ENCODE measurements at regions not wholly inside any gene's neighbourhood (a gene's known extent, or its start where the extent isn't known, plus 50 kb on each side); places are given as distances from the start of the nearest gene placed in this dataset.

DNA sequence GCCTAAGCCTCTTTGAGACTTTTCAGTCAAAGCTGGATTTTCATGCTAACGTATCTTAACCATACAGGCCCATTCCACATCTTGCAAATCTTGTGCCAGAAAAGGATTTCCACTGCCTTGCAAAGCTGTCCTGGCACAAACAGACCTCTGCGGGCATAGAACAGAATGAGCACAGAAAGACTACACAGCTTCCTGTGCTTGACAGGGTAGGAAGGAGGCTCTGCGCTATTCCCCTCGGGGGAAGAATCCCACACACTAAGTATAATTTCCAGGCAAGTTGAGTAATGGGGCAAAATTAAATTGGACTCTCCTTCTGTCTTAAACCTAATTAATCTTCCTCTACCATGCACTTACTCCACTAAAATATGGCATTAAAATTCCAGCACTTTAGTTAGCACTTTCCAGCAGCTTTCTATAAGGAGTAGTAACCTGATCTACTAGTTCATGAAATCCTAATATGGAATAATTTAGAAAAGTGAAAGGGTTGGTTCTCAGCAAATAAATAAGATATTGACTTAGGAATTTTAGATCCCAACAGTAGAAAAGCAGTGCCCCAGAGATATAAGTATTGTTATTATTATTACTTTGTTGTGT is 532.1 kb upstream of the JAG1 start:
- Mint-ChIP-seq H3K4me1 (peaks cover 21% of the 10 kb centered on the region), H3K36me3 (ENCODE audit: low read depth) (no peaks in the 10 kb centered on the region), H3K27me3 (ENCODE audit: low read depth) (no peaks in the 10 kb centered on the region), H3K4me3 (no peak overlapping the region), H3K27ac (peak overlapping the region; percentile 37 to 49 (median 46)), H3K9me3 (no peaks in the 10 kb centered on the region)
- TF ChIP-seq, protein P1, sequence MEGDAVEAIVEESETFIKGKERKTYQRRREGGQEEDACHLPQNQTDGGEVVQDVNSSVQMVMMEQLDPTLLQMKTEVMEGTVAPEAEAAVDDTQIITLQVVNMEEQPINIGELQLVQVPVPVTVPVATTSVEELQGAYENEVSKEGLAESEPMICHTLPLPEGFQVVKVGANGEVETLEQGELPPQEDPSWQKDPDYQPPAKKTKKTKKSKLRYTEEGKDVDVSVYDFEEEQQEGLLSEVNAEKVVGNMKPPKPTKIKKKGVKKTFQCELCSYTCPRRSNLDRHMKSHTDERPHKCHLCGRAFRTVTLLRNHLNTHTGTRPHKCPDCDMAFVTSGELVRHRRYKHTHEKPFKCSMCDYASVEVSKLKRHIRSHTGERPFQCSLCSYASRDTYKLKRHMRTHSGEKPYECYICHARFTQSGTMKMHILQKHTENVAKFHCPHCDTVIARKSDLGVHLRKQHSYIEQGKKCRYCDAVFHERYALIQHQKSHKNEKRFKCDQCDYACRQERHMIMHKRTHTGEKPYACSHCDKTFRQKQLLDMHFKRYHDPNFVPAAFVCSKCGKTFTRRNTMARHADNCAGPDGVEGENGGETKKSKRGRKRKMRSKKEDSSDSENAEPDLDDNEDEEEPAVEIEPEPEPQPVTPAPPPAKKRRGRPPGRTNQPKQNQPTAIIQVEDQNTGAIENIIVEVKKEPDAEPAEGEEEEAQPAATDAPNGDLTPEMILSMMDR (IDR thresholded peaks at IDR 0.05; ENCODE audit: unreplicated experiment in 3 of 3): no peak

DNA sequence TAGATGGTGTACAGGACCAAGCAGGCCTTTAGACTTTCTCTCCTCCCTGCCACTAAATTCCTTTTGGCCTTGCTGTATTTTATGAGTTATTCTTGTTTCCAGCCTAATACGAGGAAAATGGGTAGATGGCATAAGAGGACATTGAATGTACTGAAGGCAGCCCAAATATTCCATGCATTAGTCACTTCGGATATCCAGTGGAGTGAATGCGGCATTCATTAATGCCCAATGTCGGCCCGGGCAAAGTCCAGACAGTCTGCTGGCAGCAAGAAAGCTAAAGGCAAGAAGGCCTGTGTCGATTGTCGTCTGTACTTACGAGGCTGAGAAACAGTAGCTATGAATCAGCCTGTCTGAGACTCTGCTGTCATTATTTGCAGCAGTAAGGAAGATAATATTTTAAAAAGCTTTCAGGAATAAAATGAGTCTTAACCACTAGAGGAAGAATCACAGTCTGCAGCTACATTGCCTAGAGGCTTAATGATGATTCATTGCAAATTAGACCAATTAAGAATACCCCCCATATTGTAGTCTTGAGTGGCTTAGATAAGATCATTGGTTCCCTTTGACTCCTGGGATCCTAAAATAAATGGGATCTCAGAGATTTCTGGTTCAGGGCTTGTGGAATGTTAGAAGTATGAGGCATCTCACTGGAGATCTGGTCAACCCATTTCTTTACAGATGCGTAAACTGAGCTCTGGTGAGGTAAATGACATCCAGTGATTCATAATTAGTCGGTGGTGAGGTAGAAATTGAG is 534.1 kb upstream of the JAG1 start:
- H3K4me1 Mint-ChIP-seq: peaks cover 33% of the 10 kb centered on the region
- H3K27ac Mint-ChIP-seq: peak overlapping the region in 1 of 3 experiments; percentile 43
- TF ChIP-seq, protein P1 (IDR thresholded peaks at IDR 0.05; ENCODE audit: unreplicated experiment in 3 of 3): no peak
- no peaks in the 10 kb centered on the region for H3K9me3 Mint-ChIP-seq
- no peak overlapping the region for H3K4me3 Mint-ChIP-seq
- H3K27me3 Mint-ChIP-seq (ENCODE audit: low read depth): no peaks in the 10 kb centered on the region
- no peaks in the 10 kb centered on the region for H3K36me3 Mint-ChIP-seq (ENCODE audit: low read depth)

DNA sequence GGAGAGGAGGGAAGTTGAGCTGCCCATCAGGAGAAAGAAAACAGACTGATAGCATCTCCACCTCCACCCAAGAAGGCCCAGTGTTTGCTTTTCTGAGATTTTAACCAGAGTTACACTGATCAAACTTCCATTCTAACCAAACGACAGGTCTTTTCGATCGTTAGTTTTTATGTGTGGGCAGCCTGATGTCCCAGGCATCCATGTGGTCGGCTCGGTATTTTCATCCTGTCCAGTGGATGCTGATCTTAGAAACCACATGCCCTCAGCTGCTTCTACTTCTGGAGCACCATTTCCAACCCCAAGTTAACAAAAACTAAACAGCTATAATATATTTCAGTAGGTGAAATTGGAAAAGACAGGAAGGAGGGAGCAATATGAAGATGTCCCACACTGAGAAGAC is 536.8 kb upstream of the JAG1 start:
- H3K4me3 Mint-ChIP-seq: no peak overlapping the region
- peaks cover 41% of the 10 kb centered on the region for H3K4me1 Mint-ChIP-seq
- H3K27ac Mint-ChIP-seq: no peak overlapping the region
- TF ChIP-seq, protein P1 (IDR thresholded peaks at IDR 0.05; ENCODE audit: unreplicated experiment in 3 of 3): no peak
- peaks cover 10% of the 10 kb centered on the region for H3K27me3 Mint-ChIP-seq (ENCODE audit: low read depth)
- H3K36me3 Mint-ChIP-seq (ENCODE audit: low read depth): no peaks in the 10 kb centered on the region
- H3K9me3 Mint-ChIP-seq: no peaks in the 10 kb centered on the region

DNA sequence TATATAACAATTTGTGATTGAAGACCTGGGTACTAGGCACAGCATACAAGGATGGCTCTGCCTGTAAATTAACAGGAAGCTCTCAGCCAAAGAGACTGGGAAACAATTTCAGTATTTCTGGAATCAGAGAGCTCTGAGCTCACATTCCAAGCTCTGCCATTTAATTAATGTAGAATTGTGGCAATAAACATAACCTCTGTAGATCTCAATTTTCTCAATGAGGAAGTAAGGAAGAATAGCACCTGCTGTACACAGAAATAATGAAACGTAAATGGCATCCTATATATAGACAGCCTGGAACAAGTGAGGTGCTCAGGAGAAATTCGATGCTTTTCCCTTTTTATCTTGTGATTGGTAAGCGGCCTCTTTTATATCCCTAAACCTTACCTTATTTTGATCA is 538.5 kb upstream of the JAG1 start:
- peak overlapping the region; percentile 43 to 73 (median 45) for H3K27ac Mint-ChIP-seq
- no peak overlapping the region for H3K4me3 Mint-ChIP-seq
- no peaks in the 10 kb centered on the region for H3K36me3 Mint-ChIP-seq (ENCODE audit: low read depth)

DNA sequence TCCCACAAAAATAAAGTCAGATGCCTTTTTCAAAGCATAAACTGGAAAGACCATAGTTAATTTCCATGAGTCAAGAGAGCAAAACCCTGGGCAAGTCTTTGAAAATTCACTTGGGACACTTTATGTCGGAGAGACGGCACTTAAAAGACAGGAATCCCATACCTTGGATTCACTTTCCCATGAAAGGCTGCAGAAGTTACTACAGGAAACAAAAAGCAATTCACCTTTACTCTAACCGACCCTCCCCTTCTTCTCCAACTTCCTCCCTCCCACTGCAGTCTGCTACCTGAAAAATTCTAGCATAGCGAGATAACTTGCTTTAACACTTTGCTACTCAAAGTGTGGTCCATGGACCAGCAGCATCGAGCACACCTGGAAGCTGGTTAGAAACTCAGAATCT is 539.1 kb upstream of the JAG1 start:
- peaks cover 10% of the 10 kb centered on the region for H3K27me3 Mint-ChIP-seq (ENCODE audit: low read depth)
- H3K36me3 Mint-ChIP-seq (ENCODE audit: low read depth): no peaks in the 10 kb centered on the region
- no peaks in the 10 kb centered on the region for H3K9me3 Mint-ChIP-seq
- H3K4me1 Mint-ChIP-seq: peaks cover 53% of the 10 kb centered on the region
- TF ChIP-seq, protein P1 (IDR thresholded peaks at IDR 0.05; ENCODE audit: unreplicated experiment in 3 of 3): no peak
- H3K27ac Mint-ChIP-seq: peak overlapping the region; percentile 43 to 73 (median 45)
- no peak overlapping the region for H3K4me3 Mint-ChIP-seq

More for the DNA sequence above, 538.5 kb upstream of the JAG1 start:
- TF ChIP-seq, protein P1 (IDR thresholded peaks at IDR 0.05; ENCODE audit: unreplicated experiment in 3 of 3): no peak
- Mint-ChIP-seq H3K4me1 (peaks cover 46% of the 10 kb centered on the region), H3K27me3 (ENCODE audit: low read depth) (peaks cover 10% of the 10 kb centered on the region), H3K9me3 (no peaks in the 10 kb centered on the region)

Data from nephron (organoid).